A549 (cell line): ENCODE measurements at regions not wholly inside any gene's neighbourhood (a gene's known extent, or its start where the extent isn't known, plus 50 kb on each side); places are given as distances from the start of the nearest gene placed in this dataset.

Source experiments
- ATAC-seq, 2 experiments: fragments of 200-7000 bp in 1 of 2; fragments of >200 bp in 1 of 2; cut with Nextera tagmentation in 1 of 2; cut with Tn5 transposase in 1 of 2; 3 replicates each; pipeline versions ENCODE4 v1.8.0 to v1.9.1; 2018 to 2020; ENCODE audit warnings: mild to moderate bottlenecking in 1 of 2, moderate library complexity in 1 of 2
- CTCF ChIA-PET: fragments of 300-600 bp; sonication (Branson Sonifier 250); formaldehyde crosslinking; extraction: SDS; loops from one replicate; lab custom pipeline; 2021; ENCODE audit warnings: antibody characterized with exemption, inconsistent platforms; lab: Yijun Ruan, JAX
- POLR2A ChIA-PET: fragments of 350-600 bp; formaldehyde crosslinking; extraction: SDS; loops from one replicate; lab custom pipeline; 2021; ENCODE audit warnings: antibody characterized with exemption, inconsistent platforms; lab: Yijun Ruan, JAX
- DNase-seq, 2 experiments: peaks; one replicate each; pipeline versions ENCODE4 v3.0.0 to v3.0.0-alpha.2; 2011 to 2016; ENCODE audit warnings: low read depth in 1 of 2, low spot score in 1 of 2
- FAIRE-seq: peaks from 2 replicates; lab custom pipeline; 2011; peaks lifted over from hg19 to GRCh38; lab: Jason Lieb, UNC
- H3K27ac ChIP-seq, 2 experiments: fragments of >200 bp; sonication (Bioruptor Twin); formaldehyde crosslinking; 3 replicates each; pipeline ENCODE4 v1.5.1; 2016 to 2017
- H3K4me1 ChIP-seq: fragments of >200 bp; sonication (Bioruptor Twin); formaldehyde crosslinking; 3 replicates; pipeline ENCODE4 v1.6.1; 2016
- H3K4me2 ChIP-seq: fragments of >200 bp; sonication (Bioruptor Twin); formaldehyde crosslinking; 3 replicates; pipeline ENCODE4 v1.6.1; 2016
- H3K4me3 ChIP-seq: fragments of >200 bp; sonication (Bioruptor Twin); formaldehyde crosslinking; 3 replicates; pipeline ENCODE4 v1.5.1; 2016
- H3K9me3 ChIP-seq: fragments of >200 bp; sonication (Bioruptor Twin); formaldehyde crosslinking; 3 replicates; pipeline ENCODE4 v1.6.1; 2016
- BCL3 ChIP-seq: fragments of >200 bp; sonication (Bioruptor Twin); formaldehyde crosslinking; IDR thresholded peaks from 3 replicates; pipeline ENCODE4 v1.6.1; 2016
- CBX2 ChIP-seq: fragments of 200-600 bp; sonication (generic); IDR thresholded peaks from 2 replicates; pipeline ENCODE4 v1.6.1; 2016; ENCODE audit warnings: low read depth, mild to moderate bottlenecking, borderline replicate concordance
- CBX8 ChIP-seq: fragments of 200-600 bp; sonication (generic); IDR thresholded peaks from 2 replicates; pipeline ENCODE4 v1.6.1; 2016
- CEBPB ChIP-seq, 2 experiments: fragments of >200 bp in 1 of 2; sonication (Bioruptor Twin) in 1 of 2; formaldehyde crosslinking in 1 of 2; IDR thresholded peaks; 2 replicates each; pipeline ENCODE4 v1.6.1; 2012 to 2016
- CHD4 ChIP-seq: fragments of 200-600 bp; sonication (generic); IDR thresholded peaks from 2 replicates; pipeline ENCODE4 v1.6.1; 2016; ENCODE audit warnings: antibody characterized with exemption, mild to moderate bottlenecking, borderline replicate concordance
- FOXS1 ChIP-seq: fragments of 250-450 bp; sonication (Bioruptor Pico); IDR thresholded peaks from 2 replicates; pipeline ENCODE4 v1.5.0; 2020; ENCODE audit warnings: mild to moderate bottlenecking, moderate library complexity
- HOXB5 ChIP-seq: fragments of 250-450 bp; sonication (Bioruptor Pico); IDR thresholded peaks from 2 replicates; pipeline ENCODE4 v1.5.0; 2020; ENCODE audit warnings: mild to moderate bottlenecking, moderate library complexity
- JUNB ChIP-seq: fragments of >200 bp; sonication (Bioruptor Twin); formaldehyde crosslinking; IDR thresholded peaks from 2 replicates; pipeline ENCODE4 v1.6.1; 2016
- MAFK ChIP-seq: fragments of 450-650 bp; IDR thresholded peaks from 2 replicates; pipeline ENCODE4 v1.6.1; 2014; ENCODE audit not compliant: partially characterized antibody
- MAX ChIP-seq: IDR thresholded peaks from 2 replicates; pipeline ENCODE4 v1.6.1; 2012
- NFE2L2 ChIP-seq: fragments of 150-350 bp; conservative IDR thresholded peaks from 2 replicates; pipeline ENCODE4 v1.6.1; 2014; ENCODE audit warnings: low read length
- PBX3 ChIP-seq: IDR thresholded peaks from 2 replicates; pipeline ENCODE4 v1.6.1; 2012
- POLR2A ChIP-seq: IDR thresholded peaks from 2 replicates; pipeline ENCODE4 v1.6.1; 2012; ENCODE audit warnings: mild to moderate bottlenecking, low read length
- POLR2AphosphoS2 ChIP-seq: conservative IDR thresholded peaks from 2 replicates; pipeline ENCODE4 v1.6.1; 2012; ENCODE audit warnings: low read length, improper control_type of control experiment, inconsistent platforms
- RNF2 ChIP-seq: fragments of 200-600 bp; sonication (generic); IDR thresholded peaks from 2 replicates; pipeline ENCODE4 v1.6.1; 2016; ENCODE audit warnings: low read depth, mild to moderate bottlenecking, antibody characterized with exemption, moderate library complexity, borderline replicate concordance
- TFCP2L1 ChIP-seq: fragments of 250-450 bp; sonication (Bioruptor Pico); IDR thresholded peaks from 2 replicates; pipeline ENCODE4 v1.5.0; 2021; ENCODE audit warnings: mild to moderate bottlenecking
- TP53 ChIP-seq: fragments of 250-450 bp; sonication (Bioruptor Pico); IDR thresholded peaks from 2 replicates; pipeline ENCODE4 v1.5.0; 2021; ENCODE audit warnings: mild to moderate bottlenecking, moderate library complexity
- ZC3H11A ChIP-seq: fragments of 450-650 bp; IDR thresholded peaks from 2 replicates; pipeline ENCODE4 v1.6.1; 2014; ENCODE audit warnings: antibody characterized with exemption, mild to moderate bottlenecking
- WGBS: methylation state at CpG from one replicate; pipeline ENCODE4 v1.1.6; 2017; ENCODE audit errors: missing lambda C conversion rate; 5-methylcytosine and 5-hydroxymethylcytosine counted together

- TF ChIP-seq BCL3 (no peak), ZC3H11A (no peak), POLR2A (no peak)
Measured at GRCh38 chr5:15092801-15093200, 221.2 kb upstream of the ANKH start (continued).

GRCh38 chr5:15085671-15086070 lies 214.1 kb upstream of the ANKH start:
- TF ChIP-seq PBX3 (no peak), CBX2 (no peak), NFE2L2 (no peak), ZC3H11A (no peak)
- H3K27ac ChIP-seq, result no peak overlapping the region
- no peaks in the 10 kb centered on the region; the same call in 2 of the 3 replicates for H3K9me3 ChIP-seq
- ATAC-seq (no peak), FAIRE-seq (no peak), DNase-seq (no peak)
- 19% methylated on average over 2 of the region's 2 CpGs for WGBS
- H3K4me2 ChIP-seq, result no peak overlapping the region
- no peaks in the 10 kb centered on the region for H3K4me1 ChIP-seq
- ChIA-PET CTCF (no interaction called here), POLR2A (no interaction called here)
- no peak overlapping the region for H3K4me3 ChIP-seq

GRCh38 chr5:15082096-15082495 lies 210.5 kb upstream of the ANKH start:
- Histone ChIP-seq H3K4me3 (no peak overlapping the region), H3K4me1 (no peaks in the 10 kb centered on the region), H3K9me3 (no peaks in the 10 kb centered on the region; the same call in 2 of the 3 replicates), H3K27ac (no peak overlapping the region), H3K4me2 (no peak overlapping the region)
- TF ChIP-seq RNF2 (no peak), MAX (no peak), POLR2A (no peak), POLR2AphosphoS2 (no peak)
- DNase-seq, result no peak
- POLR2A ChIA-PET, result no interaction called here
- ATAC-seq, result no peak
- CTCF ChIA-PET, result interaction anchor here (1.3 kb wide), 1 partner anchor 355 kb away, joined by 4 read pairs; no protein-coding TSS in a partner anchor
- no peak for FAIRE-seq
- 8% methylated on average over 4 of the region's 4 CpGs for whole genome bisulfite sequencing

GRCh38 chr5:15080219-15080618 lies 208.6 kb upstream of the ANKH start:
- POLR2A ChIA-PET, result no interaction called here
- ATAC-seq, result no peak
- Histone ChIP-seq H3K4me3 (no peak overlapping the region), H3K27ac (no peak overlapping the region), H3K4me2 (no peak overlapping the region), H3K9me3 (no peaks in the 10 kb centered on the region; the same call in 2 of the 3 replicates), H3K4me1 (no peaks in the 10 kb centered on the region)
- DNase-seq, result no peak
- FAIRE-seq, result no peak
- TF ChIP-seq MAFK (no peak), CHD4 (no peak), MAX (no peak), CEBPB (IDR thresholded peaks at IDR 0.05) (no peak), TP53 (no peak)
- CTCF ChIA-PET, result no interaction called here
- WGBS, result 2% methylated on average over 1 of the region's 1 CpG

GRCh38 chr5:15079566-15079965 lies 208.0 kb upstream of the ANKH start:
- H3K4me3 ChIP-seq, result no peak overlapping the region
- CTCF ChIA-PET, result interaction anchor here (0.6 kb wide), 1 partner anchor 31 kb away, joined by 3 read pairs; no protein-coding TSS in a partner anchor

More at GRCh38 chr5:15079566-15079965, 208.0 kb upstream of the ANKH start:
- no peaks in the 10 kb centered on the region for H3K4me1 ChIP-seq
- no peak for ATAC-seq
- H3K27ac ChIP-seq, result no peak overlapping the region
- no peaks in the 10 kb centered on the region; the same call in 2 of the 3 replicates for H3K9me3 ChIP-seq
- H3K4me2 ChIP-seq, result no peak overlapping the region
- POLR2A ChIA-PET, result no interaction called here
- TF ChIP-seq HOXB5 (CRISPR knock-in tag) (no peak), FOXS1 (CRISPR knock-in tag) (no peak), JUNB (no peak), TFCP2L1 (CRISPR knock-in tag) (no peak), CBX8 (no peak)
- 12% methylated on average over 3 of the region's 3 CpGs for WGBS
- DNase-seq, result no peak
- no peak for FAIRE-seq
